ENCODE measurements at regions not wholly inside any gene's neighbourhood (a gene's known extent, or its start where the extent isn't known, plus 50 kb on each side); places are given as distances from the start of the nearest gene placed in this dataset.

DNA sequence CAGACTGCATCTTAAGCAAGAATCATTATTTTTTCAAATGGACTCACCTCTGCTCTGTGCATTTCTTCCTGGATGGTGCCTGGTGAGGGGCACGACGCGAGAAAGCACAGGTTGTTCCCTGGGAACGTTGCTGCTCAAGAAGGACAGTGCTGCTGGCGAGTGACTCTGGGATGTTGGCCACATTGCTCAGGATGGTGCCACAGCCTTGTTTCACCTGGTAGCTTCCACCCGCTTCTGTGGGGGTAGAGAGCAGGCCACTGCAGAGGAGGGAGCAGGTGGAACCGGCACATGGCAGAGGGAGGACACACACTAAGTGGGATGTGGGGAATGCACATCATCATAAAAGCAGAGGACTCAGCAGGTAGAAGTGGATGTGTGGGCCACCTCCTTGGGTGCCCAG is 444.7 kb downstream of the TCERG1L start:
- Mint-ChIP-seq H3K4me1 (no peaks in the 10 kb centered on the region), H3K9me3 (peaks cover 0 to 4% (median 2%) of the 10 kb centered on the region in 8 donors), H3K4me3 (no peak overlapping the region), H3K36me3 (no peaks in the 10 kb centered on the region), H3K27me3 (peaks cover 0 to 5% of the 10 kb centered on the region in 2 donors), H3K27ac (no peak overlapping the region)
- no peak for DNase-seq
- H3K27ac ChIP-seq (ENCODE audit: low read depth, low read length), result no peak overlapping the region
- H3K4me3 ChIP-seq (ENCODE audit: low read length in 2 of 2), result no peak overlapping the region
- no peaks in the 10 kb centered on the region for H3K27me3 ChIP-seq (ENCODE audit: insufficient read depth, low read length)
- no peaks in the 10 kb centered on the region for H3K4me1 ChIP-seq (ENCODE audit: insufficient read depth, low read length)
- ChIA-PET POLR2A (ENCODE audit: partially characterized antibody) (no interaction called here), CTCF (ENCODE audit: partially characterized antibody) (no interaction called here)
- intact Hi-C loops (cut with micrococcal nuclease), result no loop called here
- H3K9me3 ChIP-seq (ENCODE audit: control insufficient read depth in 1 of 2, low read length in 2 of 2), result no peaks in the 10 kb centered on the region
- no peaks in the 10 kb centered on the region for H3K36me3 ChIP-seq (ENCODE audit: insufficient read depth, low read length)

DNA sequence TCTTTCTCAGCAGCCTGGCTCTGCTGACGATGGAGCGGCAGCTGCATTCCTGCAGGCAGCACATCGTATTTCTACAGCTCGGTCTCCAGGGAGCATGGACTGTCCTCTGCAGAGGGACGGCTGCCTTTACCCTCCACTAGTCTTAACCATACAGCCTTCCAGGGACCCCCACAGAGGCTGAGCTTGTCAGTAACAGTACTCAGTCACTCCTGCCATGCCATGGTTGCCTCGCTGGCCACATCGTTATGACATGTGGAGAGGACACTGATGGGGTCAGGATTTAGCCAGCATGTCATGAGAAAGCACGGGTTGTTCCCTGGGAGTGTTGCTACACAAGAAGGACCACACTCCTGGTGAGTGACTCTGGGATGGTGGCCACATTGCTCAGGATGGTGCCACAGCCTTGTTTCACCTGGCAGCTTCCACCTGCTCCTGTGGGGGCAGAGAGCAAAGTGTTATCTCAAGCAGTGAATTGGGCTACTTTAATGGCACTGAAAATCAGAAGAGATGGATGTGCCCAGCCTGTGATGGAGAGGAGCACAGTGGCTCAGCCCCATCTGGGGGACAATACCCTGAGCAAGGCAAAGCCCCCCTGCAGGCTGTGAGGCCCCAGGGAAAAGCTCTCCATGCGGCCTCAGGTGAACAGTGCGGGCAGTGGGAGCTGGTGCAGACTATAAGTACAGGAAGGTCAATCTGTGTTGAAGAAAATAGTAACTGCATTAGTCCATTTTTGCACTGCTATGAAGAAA is 443.9 kb downstream of the TCERG1L start:
- no peak overlapping the region for H3K27ac ChIP-seq (ENCODE audit: low read depth, low read length)
- Mint-ChIP-seq H3K27me3 (peaks cover 0 to 6% of the 10 kb centered on the region in 2 donors), H3K27ac (no peak overlapping the region), H3K4me1 (no peaks in the 10 kb centered on the region), H3K36me3 (no peaks in the 10 kb centered on the region), H3K9me3 (peaks cover 0 to 4% (median 2%) of the 10 kb centered on the region in 8 donors), H3K4me3 (no peak overlapping the region)
- H3K9me3 ChIP-seq (ENCODE audit: control insufficient read depth in 1 of 2, low read length in 2 of 2), result no peaks in the 10 kb centered on the region
- H3K4me3 ChIP-seq (ENCODE audit: low read length in 2 of 2), result no peak overlapping the region
- no peaks in the 10 kb centered on the region for H3K27me3 ChIP-seq (ENCODE audit: insufficient read depth, low read length)
- no peak for DNase-seq
- no peaks in the 10 kb centered on the region for H3K4me1 ChIP-seq (ENCODE audit: insufficient read depth, low read length)
- no peaks in the 10 kb centered on the region for H3K36me3 ChIP-seq (ENCODE audit: insufficient read depth, low read length)
- POLR2A ChIA-PET (ENCODE audit: partially characterized antibody), result no interaction called here
- intact Hi-C loops (cut with micrococcal nuclease), result no loop called here
- CTCF ChIA-PET (ENCODE audit: partially characterized antibody), result no interaction called here

- intact Hi-C loops (cut with micrococcal nuclease), result no loop called here
- H3K4me3 ChIP-seq (ENCODE audit: low read length in 2 of 2), result no peak overlapping the region
- H3K4me1 Mint-ChIP-seq, result no peaks in the 10 kb centered on the region
These were observed 442.2 kb downstream of the TCERG1L start for GRCh38 chr10:130869179-130869841.

GRCh38 chr10:130871406-130871805 is 440.1 kb downstream of the TCERG1L start:
- no peaks in the 10 kb centered on the region for H3K9me3 ChIP-seq (ENCODE audit: control insufficient read depth in 1 of 2, low read length in 2 of 2)
- H3K27ac ChIP-seq (ENCODE audit: low read depth, low read length), result no peak overlapping the region
- Mint-ChIP-seq H3K36me3 (no peaks in the 10 kb centered on the region), H3K27me3 (peaks cover 0 to 6% of the 10 kb centered on the region in 2 donors), H3K4me3 (no peak overlapping the region), H3K27ac (no peak overlapping the region), H3K9me3 (peaks cover 0 to 7% (median 2%) of the 10 kb centered on the region in 8 donors), H3K4me1 (no peaks in the 10 kb centered on the region)
- intact Hi-C loops (cut with micrococcal nuclease), result no loop called here
- H3K27me3 ChIP-seq (ENCODE audit: insufficient read depth, low read length), result no peaks in the 10 kb centered on the region
- no peak overlapping the region for H3K4me3 ChIP-seq (ENCODE audit: low read length in 2 of 2)
- H3K36me3 ChIP-seq (ENCODE audit: insufficient read depth, low read length), result no peaks in the 10 kb centered on the region
- H3K4me1 ChIP-seq (ENCODE audit: insufficient read depth, low read length), result no peaks in the 10 kb centered on the region
- DNase-seq, result no peak
- POLR2A ChIA-PET (ENCODE audit: partially characterized antibody), result no interaction called here
- CTCF ChIA-PET (ENCODE audit: partially characterized antibody), result no interaction called here

More at GRCh38 chr10:130869179-130869841, 442.2 kb downstream of the TCERG1L start:
- Mint-ChIP-seq H3K36me3 (no peaks in the 10 kb centered on the region), H3K4me3 (no peak overlapping the region), H3K27ac (no peak overlapping the region), H3K9me3 (peaks cover 0 to 4% (median 2%) of the 10 kb centered on the region in 8 donors), H3K27me3 (peaks cover 0 to 6% of the 10 kb centered on the region in 2 donors)
- Histone ChIP-seq H3K27ac (ENCODE audit: low read depth, low read length) (no peak overlapping the region), H3K4me1 (ENCODE audit: insufficient read depth, low read length) (no peaks in the 10 kb centered on the region), H3K27me3 (ENCODE audit: insufficient read depth, low read length) (no peaks in the 10 kb centered on the region), H3K9me3 (ENCODE audit: control insufficient read depth in 1 of 2, low read length in 2 of 2) (no peaks in the 10 kb centered on the region), H3K36me3 (ENCODE audit: insufficient read depth, low read length) (no peaks in the 10 kb centered on the region)
- ChIA-PET POLR2A (ENCODE audit: partially characterized antibody) (no interaction called here), CTCF (ENCODE audit: partially characterized antibody) (interaction anchor here (0.8 kb wide), 1 partner anchor 13 kb away, joined by 3 read pairs; no protein-coding TSS in a partner anchor)
- no peak for DNase-seq

DNA sequence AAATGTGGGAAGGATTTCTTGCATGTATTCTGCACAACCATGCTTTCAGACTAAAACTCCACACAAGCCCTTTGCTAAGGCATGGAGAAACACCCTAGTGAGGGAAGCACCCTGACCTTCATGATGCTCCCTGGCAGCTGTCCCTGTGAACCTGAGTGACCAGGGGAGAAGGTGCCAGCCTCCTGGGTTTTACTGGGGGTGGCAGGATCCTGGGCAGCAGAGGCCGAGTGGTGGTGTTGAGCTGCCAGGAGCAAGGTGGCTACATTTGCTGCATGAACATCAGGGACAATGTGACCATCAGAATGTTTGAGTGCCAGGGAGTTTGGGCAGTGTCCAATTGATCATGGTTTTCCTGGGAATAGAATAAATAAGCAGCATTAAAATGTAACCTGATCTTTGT is 437.9 kb downstream of the TCERG1L start:
- Histone ChIP-seq H3K4me1 (ENCODE audit: insufficient read depth, low read length) (no peaks in the 10 kb centered on the region), H3K27ac (ENCODE audit: low read depth, low read length) (no peak overlapping the region), H3K4me3 (ENCODE audit: low read length in 2 of 2) (no peak overlapping the region), H3K36me3 (ENCODE audit: insufficient read depth, low read length) (no peaks in the 10 kb centered on the region), H3K9me3 (ENCODE audit: control insufficient read depth in 1 of 2, low read length in 2 of 2) (no peaks in the 10 kb centered on the region), H3K27me3 (ENCODE audit: insufficient read depth, low read length) (no peaks in the 10 kb centered on the region)
- H3K27ac Mint-ChIP-seq, result no peak overlapping the region
- no peak overlapping the region for H3K4me3 Mint-ChIP-seq
- POLR2A ChIA-PET (ENCODE audit: partially characterized antibody), result no interaction called here
- CTCF ChIA-PET (ENCODE audit: partially characterized antibody), result no interaction called here
- no peak for DNase-seq
- peaks cover 0 to 12% (median 2%) of the 10 kb centered on the region in 8 donors for H3K9me3 Mint-ChIP-seq
- no peaks in the 10 kb centered on the region for H3K36me3 Mint-ChIP-seq
- peaks cover 0 to 6% of the 10 kb centered on the region in 2 donors for H3K27me3 Mint-ChIP-seq
- no peaks in the 10 kb centered on the region for H3K4me1 Mint-ChIP-seq
- intact Hi-C loops (cut with micrococcal nuclease), result no loop called here

DNA sequence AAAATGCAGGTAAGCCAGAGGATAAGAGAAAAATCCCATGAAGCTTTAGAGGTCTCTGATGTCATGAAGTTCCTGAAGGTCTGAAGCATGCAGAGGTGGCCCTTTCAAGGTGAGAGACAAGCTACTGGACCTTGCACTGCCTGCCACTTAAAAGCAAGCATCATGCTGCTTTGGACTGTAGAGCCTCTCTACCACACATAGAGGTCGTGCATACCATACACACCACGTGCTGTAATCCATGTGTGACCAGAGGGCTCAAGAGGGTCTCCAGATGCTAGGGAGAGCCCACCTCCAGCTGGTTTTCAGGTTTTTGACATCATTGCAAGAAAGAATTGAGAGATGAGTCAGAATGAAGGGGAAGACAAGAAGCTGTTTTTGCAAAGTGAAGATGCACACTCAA is 436.4 kb downstream of the TCERG1L start:
- no peak overlapping the region for H3K27ac ChIP-seq (ENCODE audit: low read depth, low read length)
- no peak for DNase-seq
- H3K9me3 Mint-ChIP-seq, result peaks cover 0 to 16% (median 0%) of the 10 kb centered on the region in 8 donors
- ChIA-PET POLR2A (ENCODE audit: partially characterized antibody) (no interaction called here), CTCF (ENCODE audit: partially characterized antibody) (interaction anchor here (0.5 kb wide), 1 partner anchor 1721 kb away, joined by 4 read pairs; no protein-coding TSS in a partner anchor)
- no peaks in the 10 kb centered on the region for H3K9me3 ChIP-seq (ENCODE audit: control insufficient read depth in 1 of 2, low read length in 2 of 2)
- no peak overlapping the region for H3K4me3 ChIP-seq (ENCODE audit: low read length in 2 of 2)
- no peaks in the 10 kb centered on the region for H3K27me3 ChIP-seq (ENCODE audit: insufficient read depth, low read length)
- no peaks in the 10 kb centered on the region for H3K36me3 ChIP-seq (ENCODE audit: insufficient read depth, low read length)
- H3K27ac Mint-ChIP-seq, result no peak overlapping the region
- intact Hi-C loops (cut with micrococcal nuclease), result no loop called here
- H3K4me1 Mint-ChIP-seq, result no peaks in the 10 kb centered on the region
- no peaks in the 10 kb centered on the region for H3K4me1 ChIP-seq (ENCODE audit: insufficient read depth, low read length)
- H3K4me3 Mint-ChIP-seq, result no peak overlapping the region
- H3K27me3 Mint-ChIP-seq, result peaks cover 0 to 5% of the 10 kb centered on the region in 2 donors
- H3K36me3 Mint-ChIP-seq, result no peaks in the 10 kb centered on the region

GRCh38 chr10:130875897-130876472 is 435.5 kb downstream of the TCERG1L start:
- POLR2A ChIA-PET (ENCODE audit: partially characterized antibody), result no interaction called here
- H3K4me3 ChIP-seq (ENCODE audit: low read length in 2 of 2), result no peak overlapping the region
- no peak overlapping the region for H3K27ac ChIP-seq (ENCODE audit: low read depth, low read length)
- Mint-ChIP-seq H3K27ac (no peak overlapping the region), H3K27me3 (peaks cover 0 to 3% of the 10 kb centered on the region in 2 donors), H3K4me1 (no peaks in the 10 kb centered on the region), H3K4me3 (no peak overlapping the region), H3K9me3 (peaks cover 0 to 13% (median 0%) of the 10 kb centered on the region in 8 donors), H3K36me3 (no peaks in the 10 kb centered on the region)
- no peaks in the 10 kb centered on the region for H3K27me3 ChIP-seq (ENCODE audit: insufficient read depth, low read length)
- no peaks in the 10 kb centered on the region for H3K9me3 ChIP-seq (ENCODE audit: control insufficient read depth in 1 of 2, low read length in 2 of 2)
- CTCF ChIA-PET (ENCODE audit: partially characterized antibody), result no interaction called here
- H3K36me3 ChIP-seq (ENCODE audit: insufficient read depth, low read length), result no peaks in the 10 kb centered on the region
- intact Hi-C loops (cut with micrococcal nuclease), result no loop called here
- no peak for DNase-seq
- H3K4me1 ChIP-seq (ENCODE audit: insufficient read depth, low read length), result no peaks in the 10 kb centered on the region

All from CD4-positive, alpha-beta memory T cell (primary cell).